HEK293T (cell line): ENCODE measurements at regions not wholly inside any gene's neighbourhood (a gene's known extent, or its start where the extent isn't known, plus 50 kb on each side); places are given as distances from the start of the nearest gene placed in this dataset.

Experiments
- CTCF ChIA-PET: fragments of 350-600 bp; formaldehyde crosslinking; extraction: SDS; loops from one replicate; lab custom pipeline; 2021; ENCODE audit warnings: antibody characterized with exemption, inconsistent platforms; lab: Yijun Ruan, JAX
- POLR2A ChIA-PET: fragments of 350-600 bp; formaldehyde crosslinking; extraction: SDS; loops from one replicate; lab custom pipeline; 2020; ENCODE audit warnings: antibody characterized with exemption, inconsistent platforms; lab: Yijun Ruan, JAX
- DNase-seq: peaks from one replicate; pipeline ENCODE4 v3.0.0; 2012; ENCODE audit warnings: mixed read lengths; ENCODE audit errors: extremely low spot score
- ARNT ChIP-seq: fragments of 450-650 bp; IDR thresholded peaks from 2 replicates; pipeline ENCODE4 v1.6.1; 2017; ENCODE audit warnings: mild to moderate bottlenecking
- BHLHE40 ChIP-seq: fragments of 450-650 bp; IDR thresholded peaks from 2 replicates; pipeline ENCODE4 v1.6.1; 2016; ENCODE audit warnings: mild to moderate bottlenecking, moderate library complexity, borderline replicate concordance
- CTBP1 ChIP-seq: fragments of 450-650 bp; IDR thresholded peaks from 2 replicates; pipeline ENCODE4 v1.6.1; 2016; ENCODE audit warnings: borderline replicate concordance
- ELF4 ChIP-seq: fragments of 450-650 bp; IDR thresholded peaks from 2 replicates; pipeline ENCODE4 v1.6.1; 2017; ENCODE audit warnings: antibody characterized with exemption
- FOXA1 ChIP-seq: fragments of 450-650 bp; IDR thresholded peaks from 2 replicates; pipeline ENCODE4 v1.6.1; 2016; ENCODE audit warnings: mild to moderate bottlenecking
- FOXK2 ChIP-seq: fragments of 450-650 bp; IDR thresholded peaks from 2 replicates; pipeline ENCODE4 v1.6.1; 2016; ENCODE audit warnings: mild to moderate bottlenecking
- FOXM1 ChIP-seq: fragments of 450-650 bp; IDR thresholded peaks from 2 replicates; pipeline ENCODE4 v1.6.1; 2017; ENCODE audit warnings: mild to moderate bottlenecking, borderline replicate concordance
- HDGF ChIP-seq: fragments of 450-650 bp; IDR thresholded peaks from 2 replicates; pipeline ENCODE4 v1.6.1; 2017; ENCODE audit warnings: antibody characterized with exemption, borderline replicate concordance
- L3MBTL2 ChIP-seq: fragments of 450-650 bp; conservative IDR thresholded peaks from 2 replicates; pipeline ENCODE4 v1.6.1; 2016; ENCODE audit warnings: mild to moderate bottlenecking
- LEF1 ChIP-seq: fragments of 450-650 bp; IDR thresholded peaks from 2 replicates; pipeline ENCODE4 v1.6.1; 2017; ENCODE audit warnings: mild to moderate bottlenecking, borderline replicate concordance
- NFRKB ChIP-seq: fragments of 450-650 bp; IDR thresholded peaks from 2 replicates; pipeline ENCODE4 v1.6.1; 2016; ENCODE audit warnings: mild to moderate bottlenecking, moderate library complexity
- SP1 ChIP-seq: fragments of 450-650 bp; IDR thresholded peaks from 2 replicates; pipeline ENCODE4 v1.6.1; 2017
- SUZ12 ChIP-seq: fragments of 450-650 bp; IDR thresholded peaks from 2 replicates; pipeline ENCODE4 v1.6.1; 2016; ENCODE audit warnings: mild to moderate bottlenecking
- TARDBP ChIP-seq: fragments of 450-650 bp; IDR thresholded peaks from 2 replicates; pipeline ENCODE4 v1.6.1; 2016
- ZNF384 ChIP-seq: fragments of 450-650 bp; IDR thresholded peaks from 2 replicates; pipeline ENCODE4 v1.6.1; 2016
- TF ChIP-seq, protein P1 (sequence below): fragments of 450-650 bp; IDR thresholded peaks from 2 replicates; pipeline ENCODE4 v1.6.1; 2016

- ChIA-PET POLR2A (no interaction called here), CTCF (interaction anchor here (0.6 kb wide), 1 partner anchor 184 kb away, joined by 3 read pairs; no protein-coding TSS in a partner anchor)
- TF ChIP-seq LEF1 (no peak), L3MBTL2 (no peak), SUZ12 (no peak), ZNF384 (no peak), FOXM1 (no peak), FOXA1 (no peak), SP1 (no peak), NFRKB (no peak), ELF4 (no peak), ARNT (no peak)
- TF ChIP-seq, protein P1, sequence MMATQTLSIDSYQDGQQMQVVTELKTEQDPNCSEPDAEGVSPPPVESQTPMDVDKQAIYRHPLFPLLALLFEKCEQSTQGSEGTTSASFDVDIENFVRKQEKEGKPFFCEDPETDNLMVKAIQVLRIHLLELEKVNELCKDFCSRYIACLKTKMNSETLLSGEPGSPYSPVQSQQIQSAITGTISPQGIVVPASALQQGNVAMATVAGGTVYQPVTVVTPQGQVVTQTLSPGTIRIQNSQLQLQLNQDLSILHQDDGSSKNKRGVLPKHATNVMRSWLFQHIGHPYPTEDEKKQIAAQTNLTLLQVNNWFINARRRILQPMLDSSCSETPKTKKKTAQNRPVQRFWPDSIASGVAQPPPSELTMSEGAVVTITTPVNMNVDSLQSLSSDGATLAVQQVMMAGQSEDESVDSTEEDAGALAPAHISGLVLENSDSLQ, result no peak
- DNase-seq, result no peak
Observed at GRCh38 chr17:77725846-77726245, 232.7 kb upstream of the TNRC6C start.

GRCh38 chr17:77726549-77727006 is 231.9 kb upstream of the TNRC6C start:
- ChIA-PET POLR2A (no interaction called here), CTCF (no interaction called here)
- no peak for DNase-seq
- TF ChIP-seq NFRKB, result no peak
- TF ChIP-seq HDGF, result no peak
- TF ChIP-seq FOXA1, result no peak
- no peak for TF ChIP-seq SP1
- TF ChIP-seq SUZ12, result no peak
- no peak for TF ChIP-seq FOXM1
- TF ChIP-seq, protein P1, result no peak
- TF ChIP-seq BHLHE40, result no peak
- no peak for TF ChIP-seq L3MBTL2
- TF ChIP-seq ARNT, result no peak
- no peak for TF ChIP-seq TARDBP
- TF ChIP-seq LEF1, result no peak
- no peak for TF ChIP-seq CTBP1
- no peak for TF ChIP-seq ELF4
- TF ChIP-seq ZNF384, result no peak
- TF ChIP-seq FOXK2, result no peak

- DNase-seq, result no peak
- TF ChIP-seq TARDBP (no peak), ZNF384 (no peak), FOXM1 (no peak)
- ChIA-PET POLR2A (interaction anchor here (0.7 kb wide), 1 partner anchor 42 kb away, joined by 3 read pairs; no protein-coding TSS in a partner anchor), CTCF (no interaction called here)
Observed at GRCh38 chr17:77727037-77727615, 231.4 kb upstream of the TNRC6C start.

GRCh38 chr17:77728474-77728795 is 230.1 kb upstream of the TNRC6C start:
- POLR2A ChIA-PET, result no interaction called here
- no peak for DNase-seq
- CTCF ChIA-PET, result interaction anchor here (0.7 kb wide), 1 partner anchor 231 kb away, joined by 4 read pairs; no protein-coding TSS in a partner anchor
- TF ChIP-seq, protein P1, result no peak
- TF ChIP-seq SP1 (no peak), ARNT (no peak), NFRKB (no peak), HDGF (no peak), BHLHE40 (no peak), FOXK2 (no peak), FOXM1 (no peak), CTBP1 (no peak), LEF1 (no peak), FOXA1 (no peak), TARDBP (no peak), ELF4 (no peak), L3MBTL2 (no peak), SUZ12 (no peak), ZNF384 (no peak)

GRCh38 chr17:77728871-77729270 is 229.6 kb upstream of the TNRC6C start:
- ChIA-PET CTCF (no interaction called here), POLR2A (no interaction called here)
- TF ChIP-seq, protein P1, result no peak
- TF ChIP-seq L3MBTL2 (no peak), SP1 (no peak), FOXA1 (no peak), FOXM1 (no peak), ARNT (no peak), ZNF384 (no peak), BHLHE40 (no peak), TARDBP (no peak), CTBP1 (no peak), SUZ12 (no peak)
- DNase-seq, result no peak

GRCh38 chr17:77729587-77729986 is 228.9 kb upstream of the TNRC6C start:
- DNase-seq, result no peak
- CTCF ChIA-PET, result no interaction called here
- TF ChIP-seq HDGF, result no peak
- no peak for TF ChIP-seq NFRKB
- TF ChIP-seq L3MBTL2, result no peak
- POLR2A ChIA-PET, result no interaction called here
